ENCODE measurements at regions not wholly inside any gene's neighbourhood (a gene's known extent, or its start where the extent isn't known, plus 50 kb on each side); places are given as distances from the start of the nearest gene placed in this dataset.

DNA sequence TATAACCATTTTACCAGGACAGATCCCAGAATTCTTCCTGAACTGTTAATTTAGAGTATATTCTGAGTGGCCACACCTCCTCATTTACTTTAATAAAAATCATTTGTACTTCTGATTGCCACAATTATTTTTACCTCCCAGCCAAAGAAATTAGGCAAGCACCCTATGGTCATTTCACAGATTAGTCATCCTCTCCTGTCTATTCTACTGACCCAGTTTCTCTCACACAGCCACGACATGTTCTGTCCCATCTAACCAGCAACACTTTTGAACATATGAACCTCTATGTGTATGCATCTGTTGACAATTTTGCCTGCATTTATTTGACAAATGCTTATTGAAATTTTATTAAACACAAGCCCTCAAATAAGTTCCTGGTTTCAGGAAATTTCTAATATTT lies 202.6 kb upstream of the STXBP5 start:
- no peak overlapping the region for H3K4me3 ChIP-seq
- H3K27ac ChIP-seq, result no peak overlapping the region
- DNase-seq (no peak), ATAC-seq (no peak)
- no peaks in the 10 kb centered on the region for H3K36me3 ChIP-seq
- intact Hi-C loops (cut with DNase I), result no loop called here
- H3K27me3 ChIP-seq, result no peaks in the 10 kb centered on the region
- WGBS (ENCODE audit: insufficient coverage, low coverage, low lambda C conversion rate, missing lambda C conversion rate), result 55% methylated on average over 1 of the region's 1 CpG
- TF ChIP-seq, protein P1, sequence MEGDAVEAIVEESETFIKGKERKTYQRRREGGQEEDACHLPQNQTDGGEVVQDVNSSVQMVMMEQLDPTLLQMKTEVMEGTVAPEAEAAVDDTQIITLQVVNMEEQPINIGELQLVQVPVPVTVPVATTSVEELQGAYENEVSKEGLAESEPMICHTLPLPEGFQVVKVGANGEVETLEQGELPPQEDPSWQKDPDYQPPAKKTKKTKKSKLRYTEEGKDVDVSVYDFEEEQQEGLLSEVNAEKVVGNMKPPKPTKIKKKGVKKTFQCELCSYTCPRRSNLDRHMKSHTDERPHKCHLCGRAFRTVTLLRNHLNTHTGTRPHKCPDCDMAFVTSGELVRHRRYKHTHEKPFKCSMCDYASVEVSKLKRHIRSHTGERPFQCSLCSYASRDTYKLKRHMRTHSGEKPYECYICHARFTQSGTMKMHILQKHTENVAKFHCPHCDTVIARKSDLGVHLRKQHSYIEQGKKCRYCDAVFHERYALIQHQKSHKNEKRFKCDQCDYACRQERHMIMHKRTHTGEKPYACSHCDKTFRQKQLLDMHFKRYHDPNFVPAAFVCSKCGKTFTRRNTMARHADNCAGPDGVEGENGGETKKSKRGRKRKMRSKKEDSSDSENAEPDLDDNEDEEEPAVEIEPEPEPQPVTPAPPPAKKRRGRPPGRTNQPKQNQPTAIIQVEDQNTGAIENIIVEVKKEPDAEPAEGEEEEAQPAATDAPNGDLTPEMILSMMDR (IDR thresholded peaks at IDR 0.05), result no peak
- TF ChIP-seq POLR2A (IDR thresholded peaks at IDR 0.05), result no peak
- no peaks in the 10 kb centered on the region for H3K9me3 ChIP-seq
- H3K4me1 ChIP-seq, result no peaks in the 10 kb centered on the region

DNA sequence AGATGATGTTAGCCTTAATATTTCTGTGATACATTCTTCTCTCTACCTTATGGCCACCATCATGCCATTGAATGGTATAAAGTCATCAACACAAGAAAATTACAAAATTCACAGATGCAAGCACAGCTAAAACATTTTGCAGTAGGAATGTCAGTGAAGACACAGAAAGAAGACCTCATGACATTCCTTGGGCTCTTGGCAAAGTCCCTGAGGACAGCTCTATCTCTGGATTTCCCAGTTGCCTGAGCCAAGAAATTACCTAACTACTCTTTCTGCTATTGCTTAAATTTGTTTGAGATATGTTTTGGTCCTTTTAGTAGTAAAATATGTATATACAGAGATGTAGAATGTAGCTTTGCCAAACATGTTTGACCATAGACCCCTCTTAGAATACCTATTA lies 201.0 kb upstream of the STXBP5 start:
- Histone ChIP-seq H3K36me3 (no peaks in the 10 kb centered on the region), H3K27me3 (no peaks in the 10 kb centered on the region), H3K9me3 (no peaks in the 10 kb centered on the region), H3K4me3 (no peak overlapping the region), H3K4me1 (no peaks in the 10 kb centered on the region), H3K27ac (no peak overlapping the region)
- DNase-seq (no peak), ATAC-seq (no peak)
- intact Hi-C loops (cut with DNase I), result no loop called here
- TF ChIP-seq, protein P1 (IDR thresholded peaks at IDR 0.05), result no peak

DNA sequence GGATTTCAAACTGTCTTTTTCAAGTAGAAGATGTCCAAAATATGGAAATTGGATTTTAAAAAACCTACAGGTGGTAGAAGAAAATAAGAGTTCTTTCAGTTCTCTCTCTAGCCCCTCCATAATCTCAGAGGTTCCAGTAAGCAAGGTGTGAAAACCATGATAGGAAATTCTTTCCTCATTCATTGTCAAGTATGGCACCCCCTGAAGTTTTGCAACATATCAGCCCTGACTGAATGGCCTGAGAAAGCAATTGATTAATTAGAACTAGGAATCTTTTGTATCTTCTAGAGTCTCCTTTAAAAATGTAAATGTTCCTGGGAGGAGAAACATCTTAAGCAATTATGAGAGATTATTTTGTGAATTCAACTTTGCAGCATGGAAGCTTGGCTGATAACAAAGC lies 198.7 kb upstream of the STXBP5 start:
- DNase-seq (no peak), ATAC-seq (no peak)
- intact Hi-C loops (cut with DNase I), result no loop called here
- H3K4me1 ChIP-seq, result no peaks in the 10 kb centered on the region
- H3K36me3 ChIP-seq, result no peaks in the 10 kb centered on the region
- TF ChIP-seq, protein P1 (IDR thresholded peaks at IDR 0.05), result no peak
- no peak for TF ChIP-seq POLR2A (IDR thresholded peaks at IDR 0.05)
- H3K9me3 ChIP-seq, result no peaks in the 10 kb centered on the region
- no peaks in the 10 kb centered on the region for H3K27me3 ChIP-seq
- no peak overlapping the region for H3K4me3 ChIP-seq
- H3K27ac ChIP-seq, result no peak overlapping the region

DNA sequence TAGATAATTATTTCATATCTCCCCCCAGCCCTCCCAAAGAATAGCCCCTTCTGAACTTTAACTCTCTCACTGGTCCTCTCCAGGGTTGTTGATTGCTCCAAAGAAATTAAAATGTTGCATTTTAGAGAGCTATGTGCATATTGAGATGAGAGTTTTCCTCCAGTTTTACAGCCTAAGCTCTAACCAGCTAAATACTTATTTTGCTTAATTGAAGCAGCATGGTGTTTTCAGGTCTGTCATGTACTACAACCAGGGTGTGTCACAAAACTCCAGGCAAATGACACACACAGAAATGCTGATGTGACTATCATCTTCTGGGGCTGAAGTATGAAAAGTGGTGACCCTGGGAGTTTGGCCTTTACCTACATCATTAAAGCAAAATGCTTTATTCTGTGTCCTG lies 196.8 kb upstream of the STXBP5 start:
- H3K9me3 ChIP-seq, result no peaks in the 10 kb centered on the region
- H3K4me3 ChIP-seq, result no peak overlapping the region
- intact Hi-C loops (cut with DNase I), result no loop called here
- no peaks in the 10 kb centered on the region for H3K36me3 ChIP-seq
- ATAC-seq (no peak), DNase-seq (no peak)
- H3K4me1 ChIP-seq, result no peaks in the 10 kb centered on the region
- H3K27ac ChIP-seq, result no peak overlapping the region
- no peaks in the 10 kb centered on the region for H3K27me3 ChIP-seq
- TF ChIP-seq POLR2A (IDR thresholded peaks at IDR 0.05), result no peak

DNA sequence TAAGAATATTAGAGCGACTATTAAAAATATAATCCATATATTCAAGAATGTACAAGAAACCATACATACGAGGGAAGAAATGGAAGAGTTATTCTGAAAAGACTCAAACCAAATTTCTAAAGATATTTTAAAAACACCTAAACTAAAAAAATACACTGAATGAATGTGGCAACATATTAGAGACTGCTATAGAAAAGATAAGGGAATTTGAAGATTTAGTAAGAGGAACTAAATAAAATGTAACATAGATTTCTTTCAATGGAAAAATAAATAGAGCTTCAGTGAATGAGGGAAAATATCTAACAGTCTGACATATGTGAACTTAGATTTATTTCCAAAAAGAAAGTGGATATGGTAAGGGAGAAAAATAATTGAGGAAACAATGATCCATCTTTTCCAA lies 194.9 kb upstream of the STXBP5 start:
- DNase-seq (no peak), ATAC-seq (no peak)
- no peak for TF ChIP-seq POLR2A (IDR thresholded peaks at IDR 0.05)
- TF ChIP-seq, protein P1 (IDR thresholded peaks at IDR 0.05), result no peak
- Histone ChIP-seq H3K27me3 (no peaks in the 10 kb centered on the region), H3K4me1 (no peaks in the 10 kb centered on the region), H3K27ac (no peak overlapping the region), H3K4me3 (no peak overlapping the region), H3K36me3 (no peaks in the 10 kb centered on the region), H3K9me3 (no peaks in the 10 kb centered on the region)
- WGBS (ENCODE audit: insufficient coverage, low coverage, low lambda C conversion rate, missing lambda C conversion rate), result 73% methylated on average over 2 of the region's 2 CpGs
- intact Hi-C loops (cut with DNase I), result no loop called here
